OCI-LY3 (cell line): ENCODE measurements at regions not wholly inside any gene's neighbourhood (a gene's known extent, or its start where the extent isn't known, plus 50 kb on each side); places are given as distances from the start of the nearest gene placed in this dataset.

ENCODE experiments used
- H2AFZ ChIP-seq: fragments of 200-600, 300-600 bp; shearing (Covaris generic); 2 replicates; pipeline ENCODE4 v1.6.0; 2014; ENCODE audit warnings: antibody characterized with exemption, low read depth, low read length
- H3K27ac ChIP-seq: fragments of 200-600, 300-600 bp; sonication (generic); 2 replicates; pipeline ENCODE4 v1.5.1; 2014; ENCODE audit warnings: mild to moderate bottlenecking, low read length, moderate library complexity, mixed read lengths
- H3K27me3 ChIP-seq: fragments of 200-600, 300-600 bp; sonication (generic); 2 replicates; pipeline ENCODE4 v1.6.1; 2014; ENCODE audit warnings: low read depth, low read length, mixed read lengths
- H3K36me3 ChIP-seq: fragments of 200-600, 300-600 bp; sonication (generic); replicated peaks from 2 replicates; pipeline ENCODE3; 2014; ENCODE audit warnings: low read depth, low read length, mixed read lengths
- H3K4me1 ChIP-seq: fragments of 300-600, 200-600 bp; sonication (generic); 2 replicates; pipeline ENCODE4 v1.6.1; 2014; ENCODE audit warnings: low read length, mixed read lengths
- H3K4me2 ChIP-seq: fragments of 200-600, 300-600 bp; sonication (generic); 2 replicates; pipeline ENCODE4 v1.6.1; 2014; ENCODE audit warnings: low read length, mixed read lengths
- H3K4me3 ChIP-seq: fragments of 300-600, 200-600 bp; sonication (generic); 2 replicates; pipeline ENCODE4 v1.5.1; 2014; ENCODE audit warnings: antibody characterized with exemption, mild to moderate bottlenecking, low read length, moderate library complexity
- H3K79me2 ChIP-seq: fragments of 300-600, 200-600 bp; shearing (Covaris generic); 2 replicates; pipeline ENCODE4 v1.6.1; 2014; ENCODE audit warnings: mild to moderate bottlenecking, low read length, mixed read lengths
- H3K9ac ChIP-seq: fragments of 300-600, 200-600 bp; shearing (Covaris generic); 2 replicates; pipeline ENCODE4 v1.6.0; 2014; ENCODE audit warnings: mild to moderate bottlenecking, low read length, moderate library complexity
- H3K9me3 ChIP-seq: fragments of 200-600, 300-600 bp; shearing (Covaris generic); 2 replicates; pipeline ENCODE4 v1.6.1; 2014; ENCODE audit warnings: low read length, mixed read lengths; ENCODE audit not compliant: insufficient read depth
- H4K20me1 ChIP-seq: fragments of 200-600, 300-600 bp; sonication (generic); 2 replicates; pipeline ENCODE4 v1.6.1; 2016; ENCODE audit warnings: low read length, mixed read lengths; ENCODE audit not compliant: insufficient read depth
- CTCF ChIP-seq: fragments of 200-600, 300-600 bp; sonication (generic); IDR thresholded peaks from 2 replicates; pipeline ENCODE4 v1.5.1; 2014; ENCODE audit warnings: antibody characterized with exemption, low read length, low read depth
- EZH2phosphoT487 ChIP-seq: fragments of 200-600 bp; shearing (Covaris generic); IDR thresholded peaks from 2 replicates; pipeline ENCODE4 v1.6.1; 2018; ENCODE audit warnings: antibody characterized with exemption, mixed run types, low read depth

GRCh38 chr4:17322514-17322913, 189.4 kb downstream of the QDPR start:
- Histone ChIP-seq H3K9ac (no peak overlapping the region), H3K27me3 (peaks cover 4% of the 10 kb centered on the region; the same call in 1 of the 2 replicates), H3K79me2 (no peaks in the 10 kb centered on the region), H3K4me2 (no peak overlapping the region), H3K4me1 (peaks cover 9% of the 10 kb centered on the region), H3K9me3 (no peaks in the 10 kb centered on the region), H2AFZ (no peak overlapping the region), H3K36me3 (no peaks in the 10 kb centered on the region), H4K20me1 (no peaks in the 10 kb centered on the region), H3K4me3 (no peak overlapping the region), H3K27ac (no peak overlapping the region)
- no peak for TF ChIP-seq EZH2phosphoT487
- TF ChIP-seq CTCF = no peak

GRCh38 chr4:17320046-17320445, 191.8 kb downstream of the QDPR start:
- Histone ChIP-seq H3K4me3 (no peak overlapping the region), H3K9me3 (no peaks in the 10 kb centered on the region), H3K79me2 (no peaks in the 10 kb centered on the region), H3K36me3 (no peaks in the 10 kb centered on the region), H4K20me1 (no peaks in the 10 kb centered on the region), H3K4me2 (no peak overlapping the region), H2AFZ (no peak overlapping the region), H3K27me3 (0 out of 2 replicates have a peak, but pooled peaks cover 3% of the 10 kb centered on the region), H3K4me1 (peaks cover 9% of the 10 kb centered on the region), H3K9ac (no peak overlapping the region), H3K27ac (no peak overlapping the region)
- TF ChIP-seq CTCF (no peak), EZH2phosphoT487 (no peak)

- H3K27me3 ChIP-seq = no peaks in the 10 kb centered on the region
- H3K9me3 ChIP-seq = no peaks in the 10 kb centered on the region
- no peak overlapping the region for H3K4me3 ChIP-seq
- H3K4me2 ChIP-seq = no peak overlapping the region
- H3K4me1 ChIP-seq = no peaks in the 10 kb centered on the region
- no peaks in the 10 kb centered on the region for H3K36me3 ChIP-seq
- H3K79me2 ChIP-seq = no peaks in the 10 kb centered on the region
- H3K27ac ChIP-seq = no peak overlapping the region
- no peak overlapping the region for H2AFZ ChIP-seq
- H3K9ac ChIP-seq = no peak overlapping the region
- no peak for TF ChIP-seq CTCF
- TF ChIP-seq EZH2phosphoT487 = no peak
- H4K20me1 ChIP-seq = no peaks in the 10 kb centered on the region
These were observed 194.4 kb downstream of the QDPR start for GRCh38 chr4:17317526-17317925.

GRCh38 chr4:17316566-17316965, 195.3 kb downstream of the QDPR start:
- Histone ChIP-seq H3K9ac (no peak overlapping the region), H3K27ac (no peak overlapping the region), H3K4me2 (no peak overlapping the region)

More at GRCh38 chr4:17316566-17316965, 195.3 kb downstream of the QDPR start:
- H3K4me3 ChIP-seq = no peak overlapping the region
- H2AFZ ChIP-seq = no peak overlapping the region
- no peaks in the 10 kb centered on the region for H3K36me3 ChIP-seq
- H3K9me3 ChIP-seq = no peaks in the 10 kb centered on the region
- no peaks in the 10 kb centered on the region for H3K4me1 ChIP-seq
- no peaks in the 10 kb centered on the region for H3K79me2 ChIP-seq
- TF ChIP-seq EZH2phosphoT487 = no peak
- no peak for TF ChIP-seq CTCF
- H4K20me1 ChIP-seq = no peaks in the 10 kb centered on the region
- H3K27me3 ChIP-seq = no peaks in the 10 kb centered on the region
